GM21786 (cell line): ENCODE measurements at regions not wholly inside any gene's neighbourhood (a gene's known extent, or its start where the extent isn't known, plus 50 kb on each side); places are given as distances from the start of the nearest gene placed in this dataset.

Experiments used
- ATAC-seq: cut with Tn5 transposase; IDR thresholded peaks from one replicate; pipeline ENCODE4 v1.9.1; 2021; ENCODE audit not compliant: unreplicated experiment

DNA sequence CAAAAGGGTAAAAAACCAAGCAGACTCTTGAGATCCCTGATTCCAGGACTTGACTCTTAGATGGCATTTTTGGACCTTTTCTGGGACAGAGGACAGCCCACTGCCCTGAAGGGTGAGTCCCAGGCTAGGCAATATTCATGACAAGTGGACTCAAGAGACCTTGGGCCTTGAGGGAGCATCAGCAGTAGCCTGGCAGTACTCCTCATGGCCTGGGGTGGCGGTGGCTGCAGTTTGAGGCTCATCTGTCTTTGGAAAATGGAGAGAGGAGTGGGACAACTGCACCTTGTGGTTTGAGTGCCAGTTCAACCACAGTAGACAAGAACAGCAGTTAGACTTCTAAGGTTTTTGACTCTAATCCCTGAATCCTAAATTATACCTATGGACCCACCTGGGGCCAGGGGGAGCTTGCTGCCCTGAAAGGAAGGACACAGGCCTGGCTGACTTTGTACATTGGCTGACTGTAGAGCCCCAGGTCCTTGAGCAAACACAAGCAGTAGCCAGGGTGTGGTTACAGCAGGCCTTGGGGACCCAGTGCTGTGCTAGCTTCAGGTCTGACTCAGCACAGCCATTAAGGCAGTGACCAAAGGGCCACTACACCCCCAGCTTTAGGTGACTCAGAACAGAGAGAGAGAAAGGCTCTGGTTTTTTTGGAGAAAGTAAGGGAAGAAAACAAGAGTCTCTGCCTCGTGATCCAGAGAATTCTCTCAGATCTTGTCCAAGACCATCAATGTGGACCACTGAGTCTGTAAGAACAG lies 1023.2 kb downstream of the KCNT2 start:
- ATAC-seq, result no peak

DNA sequence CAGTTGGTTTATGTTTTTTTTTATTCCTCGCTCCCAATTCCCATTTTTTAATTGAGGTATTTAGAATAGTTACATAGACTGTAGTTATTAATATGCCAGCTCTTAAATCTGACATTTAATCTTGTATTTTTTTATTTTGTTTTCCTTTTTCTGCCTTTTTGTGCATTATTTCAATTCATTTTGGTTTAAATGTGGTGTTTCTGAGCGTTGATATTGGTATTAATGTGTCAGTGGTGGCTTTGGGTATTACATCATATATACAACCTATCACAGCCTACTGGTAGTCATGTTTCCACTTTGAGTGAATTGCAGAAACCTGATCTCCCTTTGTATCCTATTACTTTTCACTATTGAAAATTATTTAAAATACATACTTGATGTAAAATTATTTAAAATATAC lies 1027.3 kb downstream of the KCNT2 start:
- no peak for ATAC-seq

DNA sequence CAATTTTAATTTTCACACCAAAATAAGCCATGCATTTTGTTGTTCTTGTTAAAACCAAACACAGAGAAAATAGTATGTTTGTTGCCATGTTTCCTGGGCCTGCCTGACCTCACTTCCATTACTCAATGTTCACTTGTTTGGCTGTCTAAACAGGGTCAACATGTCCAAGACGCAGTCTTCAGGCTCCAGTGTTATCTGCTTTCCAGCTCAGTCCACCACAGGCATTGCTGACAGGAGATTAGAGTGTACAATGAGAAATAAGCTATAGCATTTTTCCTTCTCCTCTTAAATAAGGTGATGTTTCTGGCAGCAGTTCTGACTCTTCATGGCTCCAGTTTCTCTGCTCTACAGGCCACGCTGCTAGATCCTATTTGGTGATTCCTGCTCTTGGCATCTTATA lies 1030.5 kb downstream of the KCNT2 start:
- no peak for ATAC-seq

DNA sequence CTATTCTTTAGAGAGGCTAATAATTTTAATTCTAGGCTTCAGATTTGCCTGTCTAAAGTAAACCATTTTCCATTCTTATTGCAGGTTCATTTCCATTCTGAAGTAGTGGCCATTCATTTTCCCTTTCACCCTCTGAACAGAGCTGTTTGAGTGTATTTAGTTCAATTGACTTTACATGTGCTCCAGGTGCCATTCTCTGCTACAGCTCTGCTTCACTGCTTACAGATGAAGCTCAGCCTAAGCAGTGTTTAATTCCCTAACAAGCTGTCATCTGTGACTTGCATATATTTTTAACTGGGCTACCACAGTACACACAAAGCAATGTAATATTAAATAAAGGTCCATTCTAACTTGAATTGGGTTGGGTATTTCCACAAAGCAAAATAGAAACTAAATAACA lies 1031.6 kb downstream of the KCNT2 start:
- ATAC-seq, result no peak

DNA sequence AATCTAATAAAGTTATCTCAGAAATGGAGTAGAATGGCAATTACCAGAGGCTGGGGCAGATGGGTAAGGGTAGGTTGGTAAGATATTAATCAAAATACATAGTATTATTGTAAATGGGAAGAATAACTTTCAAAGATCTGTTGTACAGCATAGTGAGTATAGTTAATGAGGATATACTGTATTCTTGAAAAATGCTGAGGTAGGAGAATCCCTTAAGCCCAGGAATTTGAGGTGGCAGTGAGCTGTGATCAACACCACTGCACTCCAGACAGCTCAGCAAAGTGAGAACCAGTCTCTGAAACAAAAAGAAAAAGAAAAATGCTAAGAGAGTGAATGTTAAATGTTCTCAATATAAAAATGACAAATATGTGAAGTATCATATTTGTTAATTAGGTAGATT lies 1033.7 kb downstream of the KCNT2 start:
- ATAC-seq, result no peak

DNA sequence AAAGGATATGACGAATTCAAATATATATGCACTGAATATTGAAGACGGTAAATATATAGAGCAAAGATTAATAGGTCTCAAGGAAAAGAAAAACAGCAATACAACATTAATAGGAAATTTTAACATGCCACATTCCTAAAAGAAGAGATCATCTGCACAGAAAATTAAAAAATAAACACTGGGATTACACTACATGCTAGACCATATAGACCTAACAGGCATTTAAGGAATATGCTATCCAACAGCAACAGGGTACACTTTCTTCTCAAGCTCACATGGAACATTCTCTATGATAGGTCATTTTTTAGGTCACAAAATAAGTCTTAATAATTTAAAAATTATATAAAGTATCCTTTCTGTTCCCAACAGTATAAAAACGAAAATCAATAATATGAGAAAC lies 1038.3 kb downstream of the KCNT2 start:
- no peak for ATAC-seq

DNA sequence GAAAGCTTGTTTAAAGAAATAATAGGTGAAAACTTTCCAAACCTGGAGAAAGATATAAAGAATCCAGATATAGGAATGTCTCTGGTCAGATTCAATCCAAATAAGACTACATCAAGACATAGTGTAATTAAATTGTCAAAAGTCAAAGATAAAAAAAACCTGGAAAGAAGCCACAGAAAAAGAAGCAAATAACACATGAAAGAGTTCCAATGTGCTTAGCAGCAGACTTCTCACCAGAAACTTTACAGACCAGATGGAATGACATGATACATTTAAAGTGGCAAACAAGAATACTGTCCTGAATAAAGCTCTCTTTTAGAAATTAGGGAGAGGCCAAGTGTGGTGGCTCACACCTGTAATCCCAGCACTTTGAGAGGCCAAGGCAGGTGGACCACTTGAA lies 1039.9 kb downstream of the KCNT2 start:
- no peak for ATAC-seq

DNA sequence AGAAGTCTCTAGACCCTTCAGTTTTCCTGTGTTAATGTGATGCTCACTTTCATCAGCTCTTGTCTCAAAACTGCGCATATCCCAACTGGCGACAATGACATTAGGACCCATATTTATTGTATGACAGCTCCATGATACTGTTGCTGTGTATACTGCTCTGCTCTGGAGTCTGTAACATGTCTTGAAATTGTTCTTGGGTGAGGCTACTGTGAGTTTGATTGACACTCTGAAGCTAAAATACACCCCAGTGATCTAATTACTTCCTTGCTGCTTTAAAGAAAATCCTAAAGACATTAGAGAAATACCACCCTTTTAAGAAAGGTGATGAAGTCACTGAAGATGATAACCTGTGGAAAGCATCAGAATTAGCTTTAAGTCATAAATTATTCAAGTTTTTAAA lies 1046.2 kb downstream of the KCNT2 start:
- no peak for ATAC-seq

DNA sequence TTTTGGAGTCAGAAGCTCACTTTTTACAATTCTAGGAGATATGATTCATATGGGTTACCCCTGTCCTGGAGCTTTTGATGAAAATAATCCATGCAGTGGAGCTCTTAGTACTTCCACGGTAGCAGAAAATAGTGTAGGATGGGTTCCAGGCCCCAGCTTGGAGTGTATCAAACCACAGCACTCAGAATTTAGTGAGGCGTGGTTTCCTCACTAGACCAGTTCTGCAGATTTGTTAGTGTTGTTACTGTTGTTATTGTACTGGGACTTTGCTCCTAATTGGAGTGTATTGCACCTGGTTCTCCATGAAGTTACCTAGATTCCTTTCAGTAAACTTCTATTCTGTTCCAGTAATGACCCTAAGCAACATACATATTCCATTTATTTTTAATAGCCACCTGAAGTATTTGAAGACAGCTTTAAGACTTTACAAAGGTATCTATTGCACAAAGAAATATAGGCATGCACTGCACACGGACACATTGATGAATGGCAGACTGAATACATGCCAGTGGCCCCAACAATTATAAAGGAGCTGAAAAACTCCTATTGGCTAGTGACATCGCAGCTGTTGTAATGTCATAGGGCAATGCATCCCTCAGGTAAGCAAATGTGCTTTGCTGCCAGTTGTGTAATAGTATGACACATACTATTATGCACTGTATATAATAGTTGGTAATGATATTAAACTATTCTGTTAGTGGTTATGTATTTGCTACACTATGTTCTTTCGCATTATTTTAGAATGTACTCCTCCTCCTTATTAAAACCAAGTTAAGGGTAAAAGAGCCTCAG lies 1058.0 kb downstream of the KCNT2 start:
- no peak for ATAC-seq

DNA sequence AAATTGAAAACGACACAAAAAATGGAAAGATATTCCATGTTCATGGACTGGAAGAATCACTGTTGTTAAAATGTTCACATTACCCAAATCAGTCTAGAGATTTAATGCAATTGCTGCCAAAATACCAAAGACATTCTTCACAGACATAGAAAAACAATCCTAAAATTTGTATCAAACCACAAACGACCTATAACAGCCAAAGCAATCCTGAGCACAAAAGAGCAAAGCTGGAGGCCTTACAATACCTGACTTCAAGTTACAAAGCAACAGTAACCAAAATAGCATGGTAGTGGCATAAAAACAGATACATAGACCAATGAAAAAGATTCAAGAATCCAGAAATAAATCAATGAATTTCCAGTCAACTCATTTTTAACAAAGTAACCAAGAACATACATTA lies 1077.3 kb downstream of the KCNT2 start:
- ATAC-seq, result no peak

DNA sequence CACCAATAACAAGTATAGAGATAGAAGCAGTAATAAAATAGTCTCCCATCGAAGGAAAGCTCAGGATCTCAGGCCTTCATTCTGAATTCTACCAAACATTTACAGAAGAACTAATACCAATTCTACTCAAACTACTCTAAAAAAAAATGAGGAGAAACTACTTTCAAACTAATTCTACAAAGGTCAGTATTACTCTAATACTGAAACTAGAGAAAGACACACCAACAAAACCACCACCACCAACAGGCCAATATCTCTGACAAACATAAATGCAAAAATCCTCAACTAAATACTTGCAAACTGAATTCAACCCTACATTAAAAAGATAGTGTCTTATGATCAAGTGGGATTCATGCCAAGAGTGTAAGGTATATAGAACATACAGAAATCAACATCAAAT lies 1078.4 kb downstream of the KCNT2 start:
- no peak for ATAC-seq

DNA sequence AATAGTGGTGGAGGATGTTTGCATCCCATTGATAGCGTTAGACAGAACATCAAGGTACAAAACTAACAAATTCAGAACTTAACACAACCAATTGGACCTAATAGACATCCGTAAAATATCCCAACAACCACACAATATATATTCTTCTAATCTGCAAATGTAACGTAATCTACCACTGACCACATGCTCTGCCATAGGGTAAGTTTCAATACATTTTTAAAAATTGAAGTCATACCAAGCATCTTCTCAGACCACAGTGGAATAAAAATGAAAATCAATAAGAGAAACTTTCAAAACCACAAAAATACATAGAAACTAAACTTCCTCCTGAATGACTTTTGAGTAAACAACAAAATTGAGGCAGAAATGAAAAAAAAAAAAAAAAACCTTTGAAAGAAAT lies 1087.5 kb downstream of the KCNT2 start:
- no peak for ATAC-seq

DNA sequence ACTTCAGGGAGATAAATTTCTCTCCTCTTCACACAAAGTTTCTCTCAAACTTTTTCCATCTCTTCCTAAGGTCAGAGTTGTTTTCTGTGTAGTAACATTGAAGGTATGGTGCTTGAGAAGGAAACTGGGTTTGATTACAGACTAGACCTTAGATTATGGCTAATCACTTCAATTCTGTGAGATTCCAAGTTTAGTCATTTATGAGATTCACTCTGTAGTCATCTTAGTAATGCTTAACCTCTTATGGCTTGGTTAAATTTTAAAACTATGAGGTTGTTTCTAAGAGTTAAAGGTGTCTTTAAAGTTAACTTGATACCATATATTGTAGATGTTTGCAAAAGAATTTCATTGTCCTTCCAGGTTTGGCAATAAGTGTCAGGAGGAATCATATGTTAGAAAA lies 1092.2 kb downstream of the KCNT2 start:
- ATAC-seq, result no peak

DNA sequence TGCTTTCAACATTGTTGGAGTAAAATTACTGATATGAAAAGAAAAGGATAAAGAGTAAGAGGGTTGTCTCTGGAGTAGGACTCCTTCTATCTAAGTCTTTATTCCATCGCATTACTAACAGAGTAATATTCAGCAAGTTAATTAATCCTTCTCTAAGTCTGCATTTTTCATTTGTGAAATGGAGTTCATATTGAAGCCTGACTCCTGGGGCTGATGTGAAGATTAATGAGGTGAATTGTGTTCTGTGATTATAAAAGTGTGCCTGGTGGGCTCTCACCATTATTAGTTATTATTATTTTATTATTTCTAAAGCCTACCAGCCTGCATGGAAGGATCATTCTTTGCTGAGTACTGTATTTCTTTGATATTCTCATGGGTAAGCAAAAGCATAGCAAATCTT lies 1096.7 kb downstream of the KCNT2 start:
- ATAC-seq, result no peak

DNA sequence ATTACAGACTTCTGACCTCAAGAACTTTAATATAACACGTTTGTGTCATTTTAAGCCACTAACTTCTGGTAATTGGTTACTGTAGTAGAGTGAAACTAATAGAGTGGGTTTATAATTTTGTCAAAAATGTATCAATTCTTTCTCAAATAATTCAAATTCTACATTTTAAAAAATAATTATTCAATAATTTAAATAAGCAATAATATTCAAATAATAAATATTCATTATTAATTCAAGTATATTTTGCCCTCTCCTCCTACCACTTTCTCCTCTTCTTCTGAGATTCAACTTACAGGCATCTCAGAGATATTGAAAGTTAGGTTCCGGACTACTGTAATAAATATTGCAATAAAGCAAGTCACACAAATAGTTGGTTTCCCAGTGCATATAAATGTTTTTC lies 1107.1 kb downstream of the KCNT2 start:
- ATAC-seq, result no peak

DNA sequence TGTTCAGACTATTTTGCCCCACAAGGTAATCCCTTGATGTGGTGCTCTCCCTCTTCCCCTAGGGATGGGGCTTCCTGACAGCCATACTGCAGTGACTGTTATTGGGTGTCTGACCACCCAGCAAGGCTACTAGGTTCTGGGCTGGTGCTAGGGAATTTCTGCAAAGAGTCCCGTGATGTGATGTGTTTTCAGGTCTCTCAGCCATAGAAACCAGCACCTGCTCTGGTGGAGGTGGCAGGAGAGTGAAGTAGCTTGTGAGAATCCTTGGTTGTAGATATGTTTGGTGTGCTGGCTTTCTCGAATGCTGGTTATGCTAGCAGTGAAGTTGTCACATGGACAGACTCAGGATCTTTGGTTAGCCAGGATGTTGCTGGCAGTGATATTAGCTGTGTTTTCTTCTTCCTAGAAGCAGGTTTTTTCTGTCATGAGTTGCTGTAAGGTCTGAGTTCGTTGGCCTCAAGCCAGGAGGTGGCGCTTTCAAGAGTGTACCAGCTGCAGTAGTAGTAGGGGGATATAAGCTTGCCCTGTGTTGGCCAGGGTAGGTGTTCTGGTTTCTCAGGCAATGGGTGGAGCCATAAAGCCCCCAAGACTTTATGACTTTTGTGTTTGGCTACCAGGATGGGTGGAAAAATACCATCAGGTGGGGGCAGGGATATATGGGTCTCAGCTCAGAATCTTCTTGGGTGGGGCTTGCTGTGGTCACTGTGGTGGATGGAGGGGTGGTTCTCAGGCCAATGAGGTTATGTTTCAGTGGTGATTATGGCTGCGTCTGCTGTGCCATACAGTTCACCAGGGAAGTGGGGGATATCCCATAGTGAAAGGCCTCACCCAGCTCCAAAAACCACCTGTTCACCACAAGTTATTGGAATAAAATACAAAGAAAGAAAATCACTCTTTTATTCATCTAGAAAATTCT lies 1112.3 kb downstream of the KCNT2 start:
- ATAC-seq, result no peak

DNA sequence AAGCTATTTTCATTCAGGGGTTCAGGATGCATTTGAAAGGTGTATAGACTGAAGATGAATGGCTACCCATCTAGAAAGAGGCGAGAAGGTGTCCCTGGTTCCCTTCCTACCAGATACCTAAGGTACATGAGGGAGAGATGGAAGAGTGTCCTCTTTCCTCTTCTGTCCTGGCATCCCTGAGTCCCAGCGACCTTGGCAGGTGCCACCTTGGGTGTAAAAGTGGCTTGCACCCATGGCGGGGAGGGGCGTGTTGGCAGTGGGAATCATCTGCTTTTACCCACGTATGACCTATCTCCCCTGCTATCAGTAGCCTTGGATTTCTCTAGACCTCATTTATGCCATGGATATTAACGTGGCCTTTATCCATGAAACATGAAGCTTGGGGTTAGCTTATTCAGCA lies 1126.1 kb downstream of the KCNT2 start:
- ATAC-seq, result no peak

DNA sequence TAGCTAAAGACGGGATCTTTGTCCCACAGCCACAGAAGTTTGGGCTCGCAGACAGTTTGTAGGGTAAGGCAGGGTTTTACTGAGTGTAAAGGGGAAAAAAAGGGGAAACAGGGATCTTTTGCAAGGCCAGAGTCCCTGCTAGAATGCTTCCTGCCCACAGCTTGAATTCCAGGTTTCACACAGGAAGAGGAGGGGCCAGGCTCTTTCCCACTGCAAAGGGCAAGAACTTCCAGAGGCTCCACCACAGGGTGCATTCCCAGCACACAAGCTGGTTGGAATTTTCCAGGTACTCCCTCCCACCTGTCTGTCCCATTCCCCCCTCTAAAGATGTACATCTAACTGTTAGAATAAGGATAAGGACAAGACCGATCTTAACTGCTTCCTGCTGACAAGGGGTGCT lies 1126.9 kb downstream of the KCNT2 start:
- ATAC-seq, result no peak

DNA sequence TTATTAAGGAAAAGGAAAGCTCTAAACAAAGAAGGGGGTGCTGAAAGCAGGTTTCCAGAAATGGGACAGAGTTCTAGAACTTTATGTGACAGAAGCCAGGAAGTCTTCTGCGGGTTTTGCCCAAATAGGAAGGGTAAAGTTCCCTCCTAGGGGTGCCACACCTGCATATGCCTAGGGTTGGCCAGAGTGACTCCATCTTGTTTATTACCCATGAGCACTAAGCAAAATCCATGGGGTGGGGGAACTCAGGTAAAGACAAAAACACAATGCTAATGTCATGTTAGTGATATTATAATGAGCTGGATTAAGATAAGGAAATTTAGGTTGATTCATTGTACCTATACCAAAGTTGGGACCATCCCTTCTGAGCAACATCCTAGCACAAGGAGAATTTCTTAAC lies 1132.7 kb downstream of the KCNT2 start:
- no peak for ATAC-seq

DNA sequence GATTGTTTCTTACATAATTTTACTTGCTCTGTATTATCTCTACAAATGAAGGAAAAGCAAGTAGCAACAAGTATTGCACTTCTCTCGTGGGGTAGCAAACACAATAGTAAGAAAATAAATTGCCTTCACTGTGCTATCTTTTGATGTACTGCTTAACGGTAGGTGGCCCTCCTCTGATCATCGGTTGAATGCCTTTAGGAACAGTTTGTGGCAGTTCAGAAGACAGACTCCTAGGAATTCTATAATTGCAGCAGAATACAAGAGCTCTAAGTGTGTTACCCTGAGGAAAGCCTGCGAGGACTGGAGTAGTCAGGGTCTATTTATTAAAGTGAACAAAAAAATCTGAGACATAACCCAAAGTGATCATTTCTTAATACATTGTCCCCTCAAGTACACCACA lies 1135.9 kb downstream of the KCNT2 start:
- ATAC-seq, result no peak

DNA sequence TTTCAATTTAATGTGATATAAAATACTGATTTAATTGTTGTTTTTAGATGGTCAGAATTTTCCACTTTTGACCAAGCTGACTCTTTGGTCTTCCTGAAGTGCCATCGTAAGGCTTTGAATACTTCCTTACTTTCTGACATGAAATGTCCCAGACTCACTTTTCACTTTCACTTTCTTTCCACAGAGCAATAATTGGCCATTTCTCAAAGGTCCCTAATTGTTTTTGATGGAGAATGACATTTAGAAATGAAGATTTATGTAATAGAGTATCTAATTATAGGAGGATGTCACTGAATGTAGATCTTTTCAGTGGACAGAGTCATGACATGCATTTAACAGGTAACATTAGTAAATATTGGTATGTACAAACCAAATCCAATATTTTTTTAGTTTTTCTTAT lies 1141.6 kb downstream of the KCNT2 start:
- ATAC-seq, result no peak

DNA sequence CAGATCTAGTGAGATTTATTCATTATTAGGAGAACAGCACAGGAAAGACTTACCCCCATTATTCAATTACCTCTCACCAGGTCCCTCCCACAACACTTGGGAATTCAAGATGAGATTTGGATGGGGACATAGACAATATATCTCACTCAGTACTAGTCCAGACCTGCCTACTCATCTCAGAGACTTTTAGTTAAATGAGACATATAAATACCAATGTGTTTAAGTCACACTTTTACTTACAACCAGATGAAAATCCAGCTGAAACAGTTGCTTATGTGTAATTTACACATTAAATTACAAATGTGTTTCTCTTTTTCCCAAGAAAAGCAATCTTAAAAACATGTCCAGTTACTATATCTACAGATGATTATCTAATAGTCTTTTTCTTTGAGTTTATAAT lies 1145.6 kb downstream of the KCNT2 start:
- no peak for ATAC-seq
